Activated naive CD4-positive, alpha-beta T cell treated with anti-CD3 and anti-CD28 coated beads for 36 hours (primary cell): ENCODE measurements at regions not wholly inside any gene's neighbourhood (a gene's known extent, or its start where the extent isn't known, plus 50 kb on each side); places are given as distances from the start of the nearest gene placed in this dataset.

Source experiments
- CTCF ChIA-PET: fragments of 350-600 bp; sonication (Branson Sonifier 250); formaldehyde crosslinking; loops from one replicate; lab custom pipeline; 2021; ENCODE audit warnings: antibody characterized with exemption; lab: Charles Lee
- DNase-seq: peaks from one replicate; pipeline ENCODE4 v3.0.0-alpha.2; 2020
- H3K27ac Mint-ChIP-seq: one replicate; pipeline ENCODE4 v1.8.0; 2021; ENCODE audit warnings: mild to moderate bottlenecking, mixed read lengths
- H3K27me3 Mint-ChIP-seq: one replicate; pipeline ENCODE4 v1.8.0; 2021; ENCODE audit warnings: low read depth, mixed read lengths
- H3K36me3 Mint-ChIP-seq: one replicate; pipeline ENCODE4 v1.8.0; 2021; ENCODE audit warnings: low read depth, mixed read lengths
- H3K4me1 Mint-ChIP-seq: one replicate; pipeline ENCODE4 v1.8.0; 2021; ENCODE audit warnings: low read depth, mixed read lengths
- H3K4me3 Mint-ChIP-seq: one replicate; pipeline ENCODE4 v1.8.0; 2021; ENCODE audit warnings: mild to moderate bottlenecking, moderate library complexity, mixed read lengths
- H3K9me3 Mint-ChIP-seq: one replicate; pipeline ENCODE4 v1.8.0; 2021; ENCODE audit warnings: mixed read lengths
- intact Hi-C: fragments of 100-400 bp; cut with micrococcal nuclease; formaldehyde crosslinking; loops from one replicate; pipeline ENCODE4 v1.15.1; 2023

- Mint-ChIP-seq H3K4me1 (peaks cover 7% of the 10 kb centered on the region), H3K36me3 (no peaks in the 10 kb centered on the region), H3K27ac (no peak overlapping the region), H3K9me3 (peaks cover 2% of the 10 kb centered on the region), H3K27me3 (peaks cover 16% of the 10 kb centered on the region), H3K4me3 (no peak overlapping the region)
- intact Hi-C loops: no loop called here
- CTCF ChIA-PET: interaction anchor here (0.6 kb wide), 1 partner anchor 16 kb away, joined by 4 read pairs; no protein-coding TSS in a partner anchor
- DNase-seq: no peak
Observed at GRCh38 chr15:93232845-93233244, 143.8 kb upstream of the RGMA start.

- CTCF ChIA-PET: no interaction called here
- DNase-seq: no peak
- H3K27ac Mint-ChIP-seq: no peak overlapping the region
- peaks cover 7% of the 10 kb centered on the region for H3K4me1 Mint-ChIP-seq
- intact Hi-C loops: no loop called here
- no peaks in the 10 kb centered on the region for H3K36me3 Mint-ChIP-seq
- no peaks in the 10 kb centered on the region for H3K9me3 Mint-ChIP-seq
- no peak overlapping the region for H3K4me3 Mint-ChIP-seq
- H3K27me3 Mint-ChIP-seq: peaks cover 19% of the 10 kb centered on the region
Observed at GRCh38 chr15:93231994-93232393, 143.0 kb upstream of the RGMA start.

- no peak overlapping the region for H3K4me3 Mint-ChIP-seq
- no peak overlapping the region for H3K27ac Mint-ChIP-seq
- H3K9me3 Mint-ChIP-seq: no peaks in the 10 kb centered on the region
- peaks cover 7% of the 10 kb centered on the region for H3K4me1 Mint-ChIP-seq
- CTCF ChIA-PET: no interaction called here
- H3K27me3 Mint-ChIP-seq: peaks cover 19% of the 10 kb centered on the region
- no peaks in the 10 kb centered on the region for H3K36me3 Mint-ChIP-seq
- intact Hi-C loops: no loop called here
- DNase-seq: no peak
Observed at GRCh38 chr15:93231261-93231925, 142.4 kb upstream of the RGMA start.

GRCh38 chr15:93228546-93228945, 139.5 kb upstream of the RGMA start:
- H3K4me3 Mint-ChIP-seq: no peak overlapping the region
- H3K36me3 Mint-ChIP-seq: no peaks in the 10 kb centered on the region
- no peaks in the 10 kb centered on the region for H3K9me3 Mint-ChIP-seq
- CTCF ChIA-PET: interaction anchor here (0.9 kb wide), 1 partner anchor 141 kb away, joined by 3 read pairs; no protein-coding TSS in a partner anchor
- H3K27ac Mint-ChIP-seq: no peak overlapping the region
- no peak for DNase-seq
- peaks cover 16% of the 10 kb centered on the region for H3K27me3 Mint-ChIP-seq
- no peaks in the 10 kb centered on the region for H3K4me1 Mint-ChIP-seq
- intact Hi-C loops: no loop called here

- H3K27me3 Mint-ChIP-seq: peaks cover 6% of the 10 kb centered on the region
- CTCF ChIA-PET: no interaction called here
- H3K4me3 Mint-ChIP-seq: no peak overlapping the region
- no peaks in the 10 kb centered on the region for H3K4me1 Mint-ChIP-seq
- intact Hi-C loops: no loop called here
- DNase-seq: no peak
- no peak overlapping the region for H3K27ac Mint-ChIP-seq
- H3K36me3 Mint-ChIP-seq: no peaks in the 10 kb centered on the region
- H3K9me3 Mint-ChIP-seq: no peaks in the 10 kb centered on the region
Observed at GRCh38 chr15:93223803-93224202, 134.8 kb upstream of the RGMA start.

- CTCF ChIA-PET: interaction anchor here (0.6 to 1.1 kb wide), 2 partner anchors 49 to 1333 kb away, joined by 3 read pairs; no protein-coding TSS in a partner anchor
- Mint-ChIP-seq H3K27me3 (peaks cover 4% of the 10 kb centered on the region), H3K27ac (no peak overlapping the region), H3K36me3 (no peaks in the 10 kb centered on the region), H3K4me3 (no peak overlapping the region), H3K9me3 (no peaks in the 10 kb centered on the region), H3K4me1 (no peaks in the 10 kb centered on the region)
- intact Hi-C loops: no loop called here
- DNase-seq: no peak
Observed at GRCh38 chr15:93221759-93222158, 132.7 kb upstream of the RGMA start.

GRCh38 chr15:93219859-93220420, 130.9 kb upstream of the RGMA start:
- DNase-seq: no peak
- intact Hi-C loops: no loop called here
- Mint-ChIP-seq H3K4me1 (no peaks in the 10 kb centered on the region), H3K36me3 (no peaks in the 10 kb centered on the region), H3K27ac (no peak overlapping the region), H3K9me3 (no peaks in the 10 kb centered on the region), H3K27me3 (peaks cover 4% of the 10 kb centered on the region), H3K4me3 (no peak overlapping the region)
- CTCF ChIA-PET: no interaction called here

- Mint-ChIP-seq H3K27ac (no peak overlapping the region), H3K27me3 (peaks cover 4% of the 10 kb centered on the region), H3K9me3 (peaks cover 1% of the 10 kb centered on the region), H3K4me3 (no peak overlapping the region), H3K36me3 (no peaks in the 10 kb centered on the region), H3K4me1 (no peaks in the 10 kb centered on the region)
- CTCF ChIA-PET: no interaction called here
- intact Hi-C loops: no loop called here
- DNase-seq: no peak
Observed at GRCh38 chr15:93217343-93217742, 128.3 kb upstream of the RGMA start.

GRCh38 chr15:93214106-93214505, 125.1 kb upstream of the RGMA start:
- no peak for DNase-seq
- Mint-ChIP-seq H3K27ac (no peak overlapping the region), H3K27me3 (peaks cover 4% of the 10 kb centered on the region), H3K9me3 (peaks cover 1% of the 10 kb centered on the region), H3K4me3 (no peak overlapping the region), H3K36me3 (no peaks in the 10 kb centered on the region), H3K4me1 (no peaks in the 10 kb centered on the region)
- CTCF ChIA-PET: no interaction called here
- intact Hi-C loops: no loop called here

- no peak for DNase-seq
- Mint-ChIP-seq H3K4me3 (no peak overlapping the region), H3K36me3 (no peaks in the 10 kb centered on the region), H3K4me1 (no peaks in the 10 kb centered on the region), H3K27ac (no peak overlapping the region), H3K9me3 (peaks cover 1% of the 10 kb centered on the region), H3K27me3 (peaks cover 4% of the 10 kb centered on the region)
- CTCF ChIA-PET: no interaction called here
- intact Hi-C loops: no loop called here
Observed at GRCh38 chr15:93213281-93213680, 124.3 kb upstream of the RGMA start.

GRCh38 chr15:93212578-93212977, 123.6 kb upstream of the RGMA start:
- peaks cover 1% of the 10 kb centered on the region for H3K9me3 Mint-ChIP-seq
- no peak for DNase-seq
- CTCF ChIA-PET: no interaction called here
- H3K36me3 Mint-ChIP-seq: no peaks in the 10 kb centered on the region
- no peak overlapping the region for H3K27ac Mint-ChIP-seq
- intact Hi-C loops: no loop called here
- no peaks in the 10 kb centered on the region for H3K4me1 Mint-ChIP-seq
- peaks cover 4% of the 10 kb centered on the region for H3K27me3 Mint-ChIP-seq
- H3K4me3 Mint-ChIP-seq: no peak overlapping the region

- Mint-ChIP-seq H3K4me3 (no peak overlapping the region), H3K9me3 (peaks cover 1% of the 10 kb centered on the region), H3K36me3 (no peaks in the 10 kb centered on the region), H3K27me3 (peaks cover 2% of the 10 kb centered on the region), H3K4me1 (no peaks in the 10 kb centered on the region), H3K27ac (no peak overlapping the region)
- DNase-seq: no peak
- CTCF ChIA-PET: no interaction called here
- intact Hi-C loops: no loop called here
Observed at GRCh38 chr15:93210995-93211394, 122.0 kb upstream of the RGMA start.
